ENCODE measurements at regions not wholly inside any gene's neighbourhood (a gene's known extent, or its start where the extent isn't known, plus 50 kb on each side); places are given as distances from the start of the nearest gene placed in this dataset.

GRCh38 chr5:71843111-71843510 lies 124.0 kb downstream of the CARTPT start:
- no peak for TF ChIP-seq CTCF (IDR thresholded peaks at IDR 0.05)
- no peak for TF ChIP-seq CHD2 (IDR thresholded peaks at IDR 0.05; ENCODE audit: low read length, partially characterized antibody)
- no peak for TF ChIP-seq ESRRA (IDR thresholded peaks at IDR 0.05; ENCODE audit: borderline replicate concordance, low read length)
- no peak for TF ChIP-seq MAFK (IDR thresholded peaks at IDR 0.05; ENCODE audit: partially characterized antibody)
- no peak for TF ChIP-seq MYC (IDR thresholded peaks at IDR 0.05; ENCODE audit: borderline replicate concordance, low read length)
- no peak for TF ChIP-seq SMC3 (IDR thresholded peaks at IDR 0.05)
- no peak for TF ChIP-seq RNF2 (IDR thresholded peaks at IDR 0.05; ENCODE audit: borderline replicate concordance, low read depth)
- no peak for TF ChIP-seq SREBF2 (IDR thresholded peaks at IDR 0.05)
- TF ChIP-seq EP300 (IDR thresholded peaks at IDR 0.05), result no peak
- no peak for TF ChIP-seq HOXA7 (CRISPR knock-in tag; IDR thresholded peaks at IDR 0.05)
- no peak for TF ChIP-seq ZSCAN20 (CRISPR knock-in tag; IDR thresholded peaks at IDR 0.05)
- TF ChIP-seq USF2 (IDR thresholded peaks at IDR 0.05), result no peak
- no peak for TF ChIP-seq MAX (IDR thresholded peaks at IDR 0.05)
- no peak for TF ChIP-seq RAD21 (conservative IDR thresholded peaks at IDR 0.05 in 1 of 2, IDR thresholded peaks at IDR 0.05 in 1 of 2)

All from A549 (cell line).